T-cell (primary cell): ENCODE measurements at regions not wholly inside any gene's neighbourhood (a gene's known extent, or its start where the extent isn't known, plus 50 kb on each side); places are given as distances from the start of the nearest gene placed in this dataset.

Experiments
- ATAC-seq, 4 experiments: fragments of 200-7000 bp in 3 of 4; fragments of 150-1000 bp in 1 of 4; cut with Tn5 transposase; replicated peaks in 1 of 4; 1 replicate in 3 of 4; 2 replicates in 1 of 4; pipeline ENCODE4 v1.10.0; 2021; ENCODE audit warnings: moderate library complexity in 3 of 4, mild to moderate bottlenecking in 2 of 4, moderate number of reproducible peaks in 1 of 4
- CTCF ChIA-PET, 2 donors: fragments of 300-600 bp; sonication (Branson Sonifier 250); formaldehyde crosslinking; loops; one replicate each; lab custom pipeline; 2022; ENCODE audit warnings: antibody characterized with exemption in 2 of 2; lab: Charles Lee
- POLR2A ChIA-PET, 2 donors: fragments of 300-600 bp; sonication (Branson Sonifier 250); formaldehyde crosslinking; loops; one replicate each; lab custom pipeline; 2022; ENCODE audit warnings: antibody characterized with exemption in 2 of 2; lab: Charles Lee
- DNase-seq, 35 experiments: peaks; one replicate each; pipeline versions ENCODE4 v3.0.0 to v3.0.0-alpha.2; 2013 to 2023
- H3K27ac ChIP-seq: one replicate; pipeline ENCODE4 v1.5.1; 2013; ENCODE audit warnings: low read length
- H3K27me3 ChIP-seq, 2 experiments: replicated peaks in 1 of 2; 1 replicate in 1 of 2; 2 replicates in 1 of 2; pipeline versions ENCODE4 v1.6.1 to v1.7.0; 2013; ENCODE audit warnings: low read length in 1 of 2, mixed read lengths in 1 of 2; ENCODE audit not compliant: control insufficient read depth in 2 of 2, insufficient read depth in 2 of 2; ENCODE audit errors: extremely low read depth in 1 of 2
- H3K36me3 ChIP-seq, 2 donors: 1 replicate in 1 of 2; 2 replicates in 1 of 2; pipeline versions ENCODE4 v1.6.1 to v1.7.0; 2013; ENCODE audit warnings: low read length in 1 of 2; ENCODE audit not compliant: control insufficient read depth in 2 of 2, insufficient read depth in 1 of 2; ENCODE audit errors: extremely low read depth in 1 of 2
- H3K4me1 ChIP-seq, 2 experiments: 1 replicate in 1 of 2; 2 replicates in 1 of 2; pipeline versions ENCODE4 v1.6.1 to v1.7.0; 2013; ENCODE audit warnings: low read length in 2 of 2, mixed read lengths in 1 of 2; ENCODE audit not compliant: insufficient read depth in 2 of 2, control insufficient read depth in 1 of 2; ENCODE audit errors: extremely low read depth in 1 of 2
- H3K4me3 ChIP-seq, 2 donors: 1 replicate in 1 of 2; 2 replicates in 1 of 2; pipeline versions ENCODE4 v1.5.1 to v1.7.0; 2013; ENCODE audit warnings: mild to moderate bottlenecking in 2 of 2, low read length in 1 of 2, moderate library complexity in 1 of 2; ENCODE audit not compliant: control insufficient read depth in 1 of 2; ENCODE audit errors: extremely low read depth in 1 of 2
- H3K9me3 ChIP-seq: 2 replicates; pipeline ENCODE4 v1.7.0; 2013
- H3K27ac Mint-ChIP-seq, 2 donors: one replicate each; pipeline ENCODE4 v1.8.0; 2020 to 2021; ENCODE audit warnings: mild to moderate bottlenecking in 2 of 2, mixed read lengths in 2 of 2
- H3K27me3 Mint-ChIP-seq, 2 donors: one replicate each; pipeline ENCODE4 v1.8.0; 2021 to 2022; ENCODE audit warnings: mixed read lengths in 2 of 2
- H3K36me3 Mint-ChIP-seq: one replicate; pipeline ENCODE4 v1.8.0; 2021; ENCODE audit warnings: mixed read lengths
- H3K4me1 Mint-ChIP-seq, 3 donors: one replicate each; pipeline ENCODE4 v1.8.0; 2020 to 2022; ENCODE audit warnings: mixed read lengths in 3 of 3, mild to moderate bottlenecking in 1 of 3
- H3K4me3 Mint-ChIP-seq, 3 donors: one replicate each; pipeline ENCODE4 v1.8.0; 2020 to 2022; ENCODE audit warnings: mild to moderate bottlenecking in 3 of 3, mixed read lengths in 3 of 3, moderate library complexity in 3 of 3
- H3K9me3 Mint-ChIP-seq, 3 donors: one replicate each; pipeline ENCODE4 v1.8.0; 2020 to 2022; ENCODE audit warnings: mixed read lengths in 3 of 3
- WGBS: methylation state at CpG from one replicate; pipeline ENCODE4 v1.1.5; 2013; ENCODE audit warnings: missing lambda C conversion rate; ENCODE audit not compliant: insufficient coverage; 5-methylcytosine and 5-hydroxymethylcytosine counted together

DNA sequence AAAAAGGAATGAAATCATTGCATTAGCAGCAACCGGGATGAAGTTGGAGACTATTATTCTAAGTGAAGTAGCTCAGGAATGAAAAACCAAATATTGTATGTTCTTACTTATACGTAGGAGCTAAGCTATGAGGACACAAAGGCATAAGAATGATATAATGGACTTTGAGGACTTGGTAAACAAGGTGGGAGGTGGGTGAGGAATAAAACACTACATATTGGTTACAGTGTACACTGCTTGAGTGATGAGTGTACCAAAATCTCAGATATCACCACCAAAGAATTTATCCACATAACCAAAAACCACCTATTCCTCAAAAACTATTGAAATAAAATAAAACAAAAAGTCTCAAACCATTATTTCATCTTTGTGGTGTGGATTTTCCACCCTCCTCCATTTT lies 593.5 kb downstream of the TENT5A start:
- Histone ChIP-seq H3K4me3 (no peak overlapping the region), H3K36me3 (no peaks in the 10 kb centered on the region), H3K4me1 (no peaks in the 10 kb centered on the region), H3K27ac (no peak overlapping the region), H3K27me3 (no peaks in the 10 kb centered on the region), H3K9me3 (no peaks in the 10 kb centered on the region)
- Mint-ChIP-seq H3K27ac (no peak overlapping the region), H3K4me1 (no peaks in the 10 kb centered on the region), H3K27me3 (no peaks in the 10 kb centered on the region), H3K9me3 (peaks cover 0 to 7% (median 5%) of the 10 kb centered on the region in 3 donors), H3K4me3 (no peak overlapping the region), H3K36me3 (no peaks in the 10 kb centered on the region)
- DNase-seq (no peak), ATAC-seq (no peak)
- CTCF ChIA-PET, result no interaction called here
- no CpG with 5 or more reads among the region's 2 CpGs for WGBS
- POLR2A ChIA-PET, result no interaction called here

GRCh38 chr6:81148751-81149150 lies 603.7 kb downstream of the TENT5A start:
- no peak for ATAC-seq
- Mint-ChIP-seq H3K9me3 (peaks cover 13 to 17% (median 14%) of the 10 kb centered on the region in 3 donors), H3K27ac (no peak overlapping the region), H3K4me1 (no peaks in the 10 kb centered on the region), H3K4me3 (no peak overlapping the region), H3K36me3 (no peaks in the 10 kb centered on the region), H3K27me3 (no peaks in the 10 kb centered on the region)
- CTCF ChIA-PET, result no interaction called here
- Histone ChIP-seq H3K27me3 (no peaks in the 10 kb centered on the region), H3K27ac (no peak overlapping the region), H3K4me3 (no peak overlapping the region), H3K4me1 (no peaks in the 10 kb centered on the region), H3K36me3 (no peaks in the 10 kb centered on the region), H3K9me3 (no peaks in the 10 kb centered on the region)
- WGBS, result 100% methylated on average over 1 of the region's 3 CpGs
- POLR2A ChIA-PET, result no interaction called here
- DNase-seq, result no peak

- Histone ChIP-seq H3K36me3 (no peaks in the 10 kb centered on the region), H3K27ac (no peak overlapping the region), H3K27me3 (no peaks in the 10 kb centered on the region), H3K4me1 (no peaks in the 10 kb centered on the region), H3K4me3 (no peak overlapping the region), H3K9me3 (no peaks in the 10 kb centered on the region)
- Mint-ChIP-seq H3K4me3 (no peak overlapping the region), H3K4me1 (no peaks in the 10 kb centered on the region), H3K36me3 (no peaks in the 10 kb centered on the region), H3K27me3 (no peaks in the 10 kb centered on the region), H3K9me3 (peaks cover 2 to 6% (median 3%) of the 10 kb centered on the region in 3 donors), H3K27ac (no peak overlapping the region)
- no CpG with 5 or more reads among the region's 2 CpGs for WGBS
- ChIA-PET CTCF (no interaction called here), POLR2A (no interaction called here)
- DNase-seq (no peak), ATAC-seq (no peak)
Measured at GRCh38 chr6:81145506-81145905, 607.0 kb downstream of the TENT5A start.

DNA sequence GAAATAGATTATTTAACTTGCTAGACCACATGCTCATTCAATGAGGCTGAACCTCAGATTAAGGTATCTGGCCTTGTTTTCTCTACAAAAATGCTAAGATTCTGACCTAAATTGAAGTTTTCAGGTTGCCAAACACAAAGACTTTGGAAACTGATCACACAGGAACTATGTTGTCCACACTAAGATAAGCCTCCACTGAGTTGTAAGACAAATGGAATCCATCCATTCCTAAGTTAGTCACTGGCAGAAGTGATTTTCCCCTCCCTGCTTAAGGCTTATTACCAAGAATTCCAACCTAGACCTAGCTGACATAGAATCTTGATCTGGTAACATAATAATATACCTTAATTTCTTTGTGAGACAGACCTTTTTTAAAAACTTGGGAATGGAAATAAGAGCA lies 608.1 kb downstream of the TENT5A start:
- Histone ChIP-seq H3K4me1 (no peaks in the 10 kb centered on the region), H3K27me3 (no peaks in the 10 kb centered on the region), H3K27ac (no peak overlapping the region), H3K36me3 (no peaks in the 10 kb centered on the region), H3K4me3 (no peak overlapping the region), H3K9me3 (no peaks in the 10 kb centered on the region)
- H3K4me1 Mint-ChIP-seq, result no peaks in the 10 kb centered on the region
- ChIA-PET POLR2A (no interaction called here), CTCF (no interaction called here)
- DNase-seq (no peak), ATAC-seq (no peak)
- no peaks in the 10 kb centered on the region for H3K36me3 Mint-ChIP-seq
- no peak overlapping the region for H3K4me3 Mint-ChIP-seq
- H3K27ac Mint-ChIP-seq, result no peak overlapping the region
- peaks cover 2 to 6% (median 3%) of the 10 kb centered on the region in 3 donors for H3K9me3 Mint-ChIP-seq
- H3K27me3 Mint-ChIP-seq, result no peaks in the 10 kb centered on the region

DNA sequence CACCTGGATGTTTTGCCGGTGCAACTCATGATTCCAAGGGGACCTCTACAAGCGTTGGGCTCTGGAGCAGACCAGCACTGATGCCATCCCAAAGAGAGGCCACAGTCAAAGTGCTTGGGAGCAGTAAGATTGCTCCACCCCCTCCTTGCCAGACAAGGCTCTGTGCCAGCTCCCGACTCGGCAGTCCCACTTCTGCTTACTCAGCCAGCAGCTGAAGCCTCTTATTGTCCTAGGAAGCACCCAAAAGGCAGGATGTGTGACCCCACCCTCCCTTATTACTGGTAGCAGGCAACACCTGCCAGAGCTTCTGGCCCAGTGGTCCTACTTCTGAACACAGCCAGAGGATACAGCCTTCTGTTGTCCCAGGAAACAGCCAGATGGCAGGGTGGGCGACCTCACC lies 614.2 kb downstream of the TENT5A start:
- Mint-ChIP-seq H3K4me1 (no peaks in the 10 kb centered on the region), H3K9me3 (peaks cover 14 to 23% (median 15%) of the 10 kb centered on the region in 3 donors), H3K4me3 (no peak overlapping the region), H3K27ac (no peak overlapping the region), H3K27me3 (no peaks in the 10 kb centered on the region), H3K36me3 (no peaks in the 10 kb centered on the region)
- Histone ChIP-seq H3K4me1 (no peaks in the 10 kb centered on the region), H3K27ac (no peak overlapping the region), H3K4me3 (no peak overlapping the region), H3K36me3 (no peaks in the 10 kb centered on the region), H3K27me3 (peaks cover 0 to 3% of the 10 kb centered on the region in 2 experiments), H3K9me3 (no peaks in the 10 kb centered on the region)
- ATAC-seq, result no peak
- DNase-seq, result no peak
- ChIA-PET CTCF (no interaction called here), POLR2A (no interaction called here)
- WGBS, result 67% methylated on average over 5 of the region's 5 CpGs

- Mint-ChIP-seq H3K27me3 (no peaks in the 10 kb centered on the region), H3K4me1 (no peaks in the 10 kb centered on the region), H3K4me3 (no peak overlapping the region), H3K9me3 (peaks cover 0 to 17% (median 4%) of the 10 kb centered on the region in 3 donors), H3K36me3 (no peaks in the 10 kb centered on the region), H3K27ac (no peak overlapping the region)
- Histone ChIP-seq H3K4me1 (no peaks in the 10 kb centered on the region), H3K4me3 (no peak overlapping the region), H3K9me3 (no peaks in the 10 kb centered on the region), H3K36me3 (no peaks in the 10 kb centered on the region), H3K27ac (no peak overlapping the region), H3K27me3 (no peaks in the 10 kb centered on the region)
- ChIA-PET CTCF (no interaction called here), POLR2A (no interaction called here)
- DNase-seq, result peak in 3 of 35 experiments; percentile 0 to 5 (median 2)
- 9% methylated on average over 1 of the region's 1 CpG for WGBS
- no peak for ATAC-seq
Measured at GRCh38 chr6:81130969-81131368, 621.5 kb downstream of the TENT5A start.

GRCh38 chr6:81130061-81130460 lies 622.4 kb downstream of the TENT5A start:
- Mint-ChIP-seq H3K27me3 (no peaks in the 10 kb centered on the region), H3K9me3 (peaks cover 0 to 9% (median 0%) of the 10 kb centered on the region in 3 donors), H3K36me3 (no peaks in the 10 kb centered on the region), H3K4me3 (no peak overlapping the region), H3K27ac (no peak overlapping the region), H3K4me1 (no peaks in the 10 kb centered on the region)
- Histone ChIP-seq H3K4me3 (no peak overlapping the region), H3K27ac (no peak overlapping the region), H3K4me1 (no peaks in the 10 kb centered on the region), H3K9me3 (no peaks in the 10 kb centered on the region), H3K36me3 (no peaks in the 10 kb centered on the region), H3K27me3 (no peaks in the 10 kb centered on the region)
- ChIA-PET POLR2A (no interaction called here), CTCF (no interaction called here)
- DNase-seq, result no peak
- no CpG with 5 or more reads among the region's 2 CpGs for WGBS
- ATAC-seq, result no peak
